GM21717 (cell line): ENCODE measurements at regions not wholly inside any gene's neighbourhood (a gene's known extent, or its start where the extent isn't known, plus 50 kb on each side); places are given as distances from the start of the nearest gene placed in this dataset.
"Not testable (repeated sequence)": the region's sequence is repeated elsewhere in the genome, so short reads cannot be mapped to it uniquely, and the experiment has no call there.

Source experiments
- ATAC-seq: cut with Tn5 transposase; IDR thresholded peaks from one replicate; pipeline ENCODE4 v1.9.1; 2021; ENCODE audit warnings: mild to moderate bottlenecking, moderate library complexity; ENCODE audit not compliant: unreplicated experiment

- no peak for ATAC-seq
Measured at GRCh38 chr2:221775096-221775495, 203.0 kb upstream of the EPHA4 start.

GRCh38 chr2:221774136-221774535 lies 202.0 kb upstream of the EPHA4 start:
- ATAC-seq, result no peak

- no peak for ATAC-seq
Measured at GRCh38 chr2:221771297-221771696, 199.2 kb upstream of the EPHA4 start.

- no peak for ATAC-seq
Measured at GRCh38 chr2:221767106-221768012, 195.3 kb upstream of the EPHA4 start.

- ATAC-seq, result no peak
Measured at GRCh38 chr2:221762496-221762895, 190.4 kb upstream of the EPHA4 start.

- ATAC-seq, result no peak
Measured at GRCh38 chr2:221761260-221761659, 189.2 kb upstream of the EPHA4 start.

- no peak for ATAC-seq
Measured at GRCh38 chr2:221758076-221758475, 186.0 kb upstream of the EPHA4 start.

GRCh38 chr2:221753401-221753800 lies 181.3 kb upstream of the EPHA4 start:
- ATAC-seq, result no peak

GRCh38 chr2:221752781-221753180 lies 180.7 kb upstream of the EPHA4 start:
- no peak for ATAC-seq

- ATAC-seq, result no peak
Measured at GRCh38 chr2:221750316-221750715, 178.2 kb upstream of the EPHA4 start.

GRCh38 chr2:221747289-221747972 lies 175.3 kb upstream of the EPHA4 start:
- peak; percentile 88 for ATAC-seq

GRCh38 chr2:221741496-221742211 lies 169.6 kb upstream of the EPHA4 start:
- no peak for ATAC-seq

- peak; percentile 65 for ATAC-seq
Measured at GRCh38 chr2:221731432-221732145, 159.5 kb upstream of the EPHA4 start.

- no peak for ATAC-seq
Measured at GRCh38 chr2:221726894-221727513, 154.9 kb upstream of the EPHA4 start.

- ATAC-seq, result no peak
Measured at GRCh38 chr2:221724631-221725203, 152.6 kb upstream of the EPHA4 start.

GRCh38 chr2:221724117-221724516 lies 152.0 kb upstream of the EPHA4 start:
- not testable (repeated sequence) for ATAC-seq

GRCh38 chr2:221716426-221717303 lies 144.6 kb upstream of the EPHA4 start:
- ATAC-seq, result no peak

- ATAC-seq, result no peak
Measured at GRCh38 chr2:221715523-221716247, 143.6 kb upstream of the EPHA4 start.
